ENCODE measurements at regions not wholly inside any gene's neighbourhood (a gene's known extent, or its start where the extent isn't known, plus 50 kb on each side); places are given as distances from the start of the nearest gene placed in this dataset.
A peak's percentile ranks its signal among the peaks of the same experiment; 100 is the strongest.

DNA sequence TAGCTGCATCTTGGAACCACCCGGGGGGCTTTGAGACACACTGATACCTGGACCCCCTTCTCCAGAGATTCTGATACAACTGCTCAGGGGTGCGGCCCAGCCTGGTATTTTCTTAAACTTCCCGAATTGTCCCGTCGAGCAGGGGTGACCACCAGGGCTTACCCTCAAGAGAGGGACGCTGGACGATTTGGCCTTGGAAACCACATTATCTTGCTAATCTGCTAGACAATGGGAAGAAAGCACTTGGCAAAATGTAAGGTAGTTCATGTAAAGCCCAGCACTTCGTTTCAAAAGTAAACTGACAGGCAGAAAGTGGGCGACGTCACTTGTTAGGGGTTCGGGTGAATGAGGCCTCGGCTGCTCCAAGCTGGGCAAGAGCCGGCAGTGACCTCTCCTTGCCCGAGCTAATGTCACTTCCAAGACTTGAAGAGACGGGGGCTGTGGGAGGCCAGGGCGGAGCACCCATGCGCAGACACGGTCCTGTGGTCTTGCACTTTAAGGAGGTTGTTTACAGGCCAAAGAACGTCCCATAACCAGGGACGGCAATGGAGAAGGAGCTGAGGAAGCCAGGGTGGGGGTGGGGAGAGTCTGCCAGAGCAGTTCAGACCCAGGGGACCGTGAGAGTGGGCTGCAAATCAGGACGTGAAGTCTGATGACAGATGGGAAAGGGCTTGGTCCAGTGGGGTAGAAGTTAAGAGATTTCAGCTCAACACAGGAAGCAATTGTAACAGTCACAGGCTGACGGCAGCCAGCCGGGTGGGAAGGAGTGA is 152.7 kb upstream of the GSE1 start:
- no peak for DNase-seq (ENCODE audit: low read depth)

DNA sequence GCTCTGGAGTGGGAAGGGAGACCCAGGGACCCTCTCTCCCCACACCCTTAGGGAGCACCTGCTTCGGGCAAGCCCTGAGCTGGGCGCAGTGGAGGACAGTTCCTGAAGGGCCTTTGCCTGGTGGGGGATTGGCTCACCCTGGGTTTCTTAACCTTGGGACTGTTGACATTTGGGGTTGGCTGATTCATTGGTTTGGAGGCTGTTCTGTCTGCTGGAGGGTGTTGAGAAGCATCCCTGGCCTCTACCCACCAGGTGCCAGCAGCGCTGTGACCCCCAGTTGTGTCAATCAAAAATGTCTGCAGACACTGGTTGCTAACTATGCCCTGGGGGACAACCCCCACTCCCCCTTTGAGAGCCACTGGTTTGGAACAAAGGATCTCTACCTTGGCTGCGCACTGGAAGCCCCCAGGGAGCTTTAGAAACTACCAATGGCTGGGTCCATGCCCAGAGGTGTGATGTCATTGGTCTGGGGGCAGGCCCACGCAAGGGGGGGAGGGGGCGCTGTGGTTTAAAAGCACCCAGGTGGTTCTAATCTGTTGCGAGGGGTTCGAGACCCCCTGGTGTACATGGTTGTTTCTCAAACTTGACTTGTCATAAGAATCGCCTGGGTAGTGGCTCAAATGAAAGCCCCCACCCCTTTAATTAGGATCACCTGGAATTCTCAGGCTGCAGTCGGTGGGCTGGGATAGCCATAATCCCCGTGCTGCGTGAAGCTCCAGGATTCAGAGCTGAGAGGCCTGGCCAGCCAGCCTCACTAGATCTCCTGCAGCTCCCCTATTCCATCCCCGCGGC is 151.9 kb upstream of the GSE1 start:
- no peak for DNase-seq (ENCODE audit: low read depth)

DNA sequence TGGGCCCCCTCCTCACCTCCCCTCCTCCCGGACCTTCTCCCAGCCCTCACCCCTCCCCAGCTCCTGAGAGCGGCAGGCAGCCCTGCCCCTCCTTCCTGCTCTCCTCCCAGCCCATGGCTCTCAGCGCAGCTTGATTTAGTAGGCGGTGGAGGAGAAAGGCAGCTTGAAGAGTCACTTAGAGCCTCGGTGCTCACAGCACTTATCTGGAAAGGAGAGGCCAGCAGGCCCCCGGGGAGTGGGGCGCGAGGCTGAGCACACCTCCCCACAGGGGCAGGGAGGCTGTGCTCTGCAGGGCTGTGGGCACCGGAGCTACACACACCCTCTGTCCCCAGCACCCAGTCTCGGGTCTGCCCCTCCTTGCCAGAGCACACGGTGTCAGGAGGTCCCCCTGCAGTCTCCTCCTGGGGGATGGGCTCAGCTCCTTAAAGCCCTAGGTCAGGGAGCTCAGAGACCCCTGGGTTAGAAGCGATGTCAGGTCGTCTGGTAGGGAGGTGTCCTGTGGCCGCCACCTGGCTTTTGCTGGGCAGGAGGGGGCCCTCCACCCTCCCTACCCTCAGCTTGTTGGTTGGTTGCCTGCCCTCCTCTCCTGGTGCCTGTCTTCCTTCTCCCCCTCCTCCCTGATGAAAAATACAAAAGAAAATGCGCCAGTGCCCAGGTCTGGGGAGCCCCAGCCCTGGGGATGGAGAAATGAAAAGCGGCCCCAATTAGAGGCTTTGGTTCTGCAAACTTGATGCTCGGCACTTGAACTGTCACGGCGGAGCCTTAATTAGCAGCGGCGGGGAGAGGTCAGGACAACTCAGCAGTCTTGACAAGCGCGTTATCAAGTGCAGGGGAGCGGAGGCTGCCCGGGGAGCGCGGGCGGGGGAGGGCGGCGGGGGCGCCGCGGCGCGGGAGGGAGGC is 151.1 kb upstream of the GSE1 start:
- DNase-seq (ENCODE audit: low read depth), result no peak

DNA sequence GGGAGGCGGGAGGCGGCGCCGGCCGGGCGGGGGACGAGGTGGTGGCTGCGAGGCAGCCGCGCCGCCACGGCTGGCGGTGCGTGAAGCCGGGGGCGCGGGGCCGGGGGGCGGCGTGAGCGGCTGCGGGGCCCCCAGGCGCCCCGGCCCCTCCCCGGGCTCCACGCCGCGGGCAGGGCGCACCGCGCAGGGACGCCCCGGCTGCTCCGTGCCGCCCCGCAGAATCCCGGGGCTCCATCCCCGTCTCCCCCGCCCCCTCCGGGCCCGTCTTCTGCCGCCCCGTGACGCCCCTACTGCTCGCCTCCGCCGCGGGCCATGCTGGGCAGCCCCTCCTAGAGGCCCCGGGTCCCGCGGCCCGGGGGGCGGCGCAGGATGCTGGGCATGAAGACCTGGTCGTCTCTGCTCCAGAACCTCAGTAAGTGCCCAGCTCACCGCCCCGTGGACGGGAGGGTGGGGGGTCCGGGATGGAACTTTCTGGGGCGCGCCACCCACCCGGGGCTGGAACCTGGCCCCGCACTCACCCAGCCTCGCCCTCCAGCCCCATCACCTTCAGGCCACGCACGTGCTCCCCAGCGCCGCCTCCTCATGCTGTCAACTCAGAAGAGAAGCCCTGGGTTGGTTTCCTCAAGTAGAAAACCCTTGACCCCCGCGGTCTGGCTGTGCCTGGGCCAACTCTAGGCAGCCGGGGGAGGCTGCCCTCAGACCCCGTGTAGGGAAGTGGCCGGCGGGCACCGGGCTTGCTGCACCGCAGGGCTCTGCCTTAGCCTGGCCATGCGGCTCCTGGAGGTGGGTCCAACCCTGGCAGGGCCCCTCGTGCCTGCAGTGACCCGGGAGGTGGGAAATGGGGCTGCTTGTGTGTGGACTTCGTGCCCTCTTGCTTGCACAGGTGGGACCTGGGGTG is 150.2 kb upstream of the GSE1 start:
- no peak for DNase-seq (ENCODE audit: low read depth)

GRCh38 chr16:85463672-85464382 is 149.3 kb upstream of the GSE1 start:
- DNase-seq (ENCODE audit: low read depth), result no peak

GRCh38 chr16:85464383-85465305 is 148.5 kb upstream of the GSE1 start:
- no peak for DNase-seq (ENCODE audit: low read depth)

DNA sequence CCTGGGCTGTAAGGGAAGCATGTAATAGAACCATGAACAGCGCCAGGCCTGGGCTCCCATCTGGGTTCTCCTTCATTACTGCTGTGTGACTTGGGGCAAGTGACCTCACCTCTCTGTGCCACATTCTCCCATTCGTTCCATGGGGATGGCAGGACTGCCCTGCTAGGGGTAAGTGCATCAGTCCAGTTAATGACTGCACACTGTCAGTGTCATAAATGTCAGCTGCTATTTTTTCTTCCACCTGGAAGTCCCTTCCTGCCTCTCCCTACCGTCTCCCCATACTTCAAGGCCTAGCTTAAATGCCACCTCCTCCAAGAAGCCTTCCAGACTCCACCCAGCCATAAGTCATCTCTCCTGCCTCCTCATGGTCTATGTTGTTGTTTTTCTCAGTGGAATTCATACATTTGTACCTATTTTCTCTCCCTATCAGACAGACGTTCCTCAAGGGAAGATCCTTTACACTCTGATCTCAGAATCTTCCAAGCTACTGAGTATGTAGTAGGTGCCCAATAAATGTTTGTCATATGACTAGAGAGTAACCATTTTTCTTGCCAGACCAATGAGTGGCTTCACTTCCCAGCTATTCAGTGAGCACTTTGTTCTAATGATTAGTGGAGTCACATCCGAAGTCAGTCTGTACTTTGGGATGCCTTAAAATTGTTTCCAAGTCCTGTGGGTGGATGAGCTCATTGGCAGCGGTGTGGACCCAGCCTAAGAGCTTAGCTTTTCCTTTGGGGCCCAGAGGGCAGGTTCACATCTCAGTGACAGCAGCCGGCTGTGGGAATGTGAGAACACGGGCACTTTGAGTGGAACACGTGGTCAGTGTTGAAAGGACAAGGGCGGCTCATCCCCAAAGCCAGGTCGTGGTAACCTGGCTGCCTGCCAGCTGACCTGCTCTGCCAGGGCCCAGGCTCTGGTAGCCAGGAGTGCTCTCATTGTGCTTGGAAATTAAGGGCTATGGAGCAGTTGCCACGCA is 147.5 kb upstream of the GSE1 start:
- DNase-seq (ENCODE audit: low read depth), result peak; percentile 26

DNA sequence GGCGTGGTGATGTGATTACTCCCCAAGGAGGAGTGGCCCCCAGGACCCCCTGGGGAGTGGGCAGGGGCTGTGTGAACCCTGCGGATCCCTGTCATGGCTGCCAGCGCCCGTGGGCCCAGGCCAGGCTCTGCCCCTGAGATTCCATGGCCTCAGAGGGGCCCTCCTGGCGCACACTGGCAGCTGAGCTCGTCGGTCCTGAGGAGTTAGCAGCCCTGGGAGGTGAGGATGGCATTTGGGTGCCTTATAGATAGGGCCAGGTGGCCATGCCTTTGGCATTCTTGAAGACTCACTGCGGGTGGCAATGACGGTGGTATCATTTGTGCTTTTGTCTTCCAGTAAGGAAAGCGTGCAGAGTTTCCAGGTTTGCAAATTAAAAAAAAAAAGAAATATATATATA is 146.8 kb upstream of the GSE1 start:
- DNase-seq (ENCODE audit: low read depth), result no peak

DNA sequence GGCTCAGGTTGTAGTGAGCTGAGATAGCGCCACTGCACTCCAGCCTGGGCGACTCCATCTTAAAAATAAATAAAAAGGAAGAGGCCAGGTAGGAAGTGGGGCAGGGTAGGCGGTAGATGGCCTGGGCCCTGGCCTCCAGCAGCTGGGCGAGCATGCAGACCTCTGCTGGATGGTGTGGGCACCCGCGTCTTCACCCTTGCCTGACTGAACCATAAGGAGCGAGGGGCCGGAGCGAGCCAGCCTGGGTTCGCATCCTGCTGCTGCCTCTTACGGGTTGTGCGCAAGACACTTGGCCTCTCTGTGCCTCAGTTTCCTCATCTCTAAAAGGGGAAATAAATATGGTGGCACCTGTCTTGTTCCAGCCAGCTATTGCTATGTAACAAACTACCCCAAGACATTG is 146.1 kb upstream of the GSE1 start:
- no peak for DNase-seq (ENCODE audit: low read depth)

DNA sequence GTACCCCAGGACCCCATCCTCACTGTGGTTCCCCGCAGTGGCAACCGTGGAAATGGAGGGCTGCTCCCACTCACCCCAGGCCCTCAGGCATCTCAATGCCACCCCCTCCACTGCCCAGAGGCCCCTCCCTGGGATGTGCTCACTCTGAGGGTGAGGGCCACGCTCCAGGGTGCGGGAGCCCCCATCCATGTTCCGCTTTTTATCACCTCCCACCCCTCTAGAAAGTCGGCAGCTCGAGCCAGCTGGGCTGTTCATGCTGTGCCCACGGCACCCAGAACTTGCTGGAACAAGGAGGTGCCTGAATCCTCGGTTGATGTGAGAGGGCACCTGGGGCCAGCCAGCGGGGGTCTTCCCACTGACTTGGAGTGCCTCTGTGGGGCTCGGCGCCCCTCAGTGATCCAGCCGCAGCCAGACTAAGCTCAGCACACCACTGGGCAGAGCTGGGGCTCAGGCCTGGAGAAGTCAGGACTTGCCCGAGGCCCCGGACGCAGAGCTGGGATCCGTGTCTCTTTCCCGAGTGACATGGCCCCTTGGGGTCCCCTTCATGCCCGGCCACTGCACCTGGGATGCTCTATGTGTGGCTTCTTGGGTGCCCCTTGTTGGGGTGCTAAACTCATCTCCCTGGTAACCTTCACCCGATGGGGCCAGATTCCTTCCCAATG is 143.1 kb upstream of the GSE1 start:
- no peak for DNase-seq (ENCODE audit: low read depth)

GRCh38 chr16:85470873-85471272 is 142.2 kb upstream of the GSE1 start:
- DNase-seq (ENCODE audit: low read depth), result no peak

- DNase-seq (ENCODE audit: low read depth), result no peak
Measured at GRCh38 chr16:85471469-85472431, 141.4 kb upstream of the GSE1 start.

DNA sequence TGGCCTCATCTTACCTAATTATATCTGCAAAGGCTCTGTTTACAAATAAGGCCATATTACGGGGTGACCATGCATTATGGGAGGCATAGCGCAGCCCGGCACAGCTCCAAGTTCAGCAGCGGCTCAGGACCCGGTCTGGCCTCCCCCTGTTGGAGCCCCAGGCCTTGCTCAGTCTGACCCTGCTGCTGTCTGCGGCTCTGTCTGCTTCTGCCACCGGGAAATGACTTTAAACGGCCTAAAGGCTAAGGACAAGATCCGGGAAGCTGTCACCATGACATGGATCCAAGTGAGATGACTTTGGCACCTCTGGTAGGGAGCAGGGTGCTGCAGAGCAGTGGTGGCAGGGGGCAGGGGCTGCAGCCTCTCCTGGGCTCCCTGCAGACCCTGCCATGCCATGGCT is 140.6 kb upstream of the GSE1 start:
- DNase-seq (ENCODE audit: low read depth), result no peak

DNA sequence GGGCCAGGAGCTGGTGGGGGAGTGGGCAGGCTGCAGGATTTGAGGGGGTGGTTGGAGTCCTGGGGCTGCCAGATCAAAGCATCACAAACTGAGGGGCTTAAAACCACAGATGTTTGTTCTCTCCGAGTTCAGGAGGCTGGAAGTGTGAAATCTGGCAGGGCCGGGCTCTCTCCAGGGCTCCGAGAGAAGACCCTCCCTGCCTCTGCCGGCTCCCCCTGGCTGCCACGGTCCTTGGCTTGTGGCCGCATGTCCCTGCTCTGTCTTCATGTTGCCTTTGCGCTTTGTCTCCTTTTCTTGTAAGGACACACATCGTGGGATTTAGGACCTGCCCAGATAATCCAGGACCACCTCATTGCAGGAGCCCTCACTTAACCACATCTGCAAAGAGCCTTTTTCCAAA is 139.8 kb upstream of the GSE1 start:
- no peak for DNase-seq (ENCODE audit: low read depth)

DNA sequence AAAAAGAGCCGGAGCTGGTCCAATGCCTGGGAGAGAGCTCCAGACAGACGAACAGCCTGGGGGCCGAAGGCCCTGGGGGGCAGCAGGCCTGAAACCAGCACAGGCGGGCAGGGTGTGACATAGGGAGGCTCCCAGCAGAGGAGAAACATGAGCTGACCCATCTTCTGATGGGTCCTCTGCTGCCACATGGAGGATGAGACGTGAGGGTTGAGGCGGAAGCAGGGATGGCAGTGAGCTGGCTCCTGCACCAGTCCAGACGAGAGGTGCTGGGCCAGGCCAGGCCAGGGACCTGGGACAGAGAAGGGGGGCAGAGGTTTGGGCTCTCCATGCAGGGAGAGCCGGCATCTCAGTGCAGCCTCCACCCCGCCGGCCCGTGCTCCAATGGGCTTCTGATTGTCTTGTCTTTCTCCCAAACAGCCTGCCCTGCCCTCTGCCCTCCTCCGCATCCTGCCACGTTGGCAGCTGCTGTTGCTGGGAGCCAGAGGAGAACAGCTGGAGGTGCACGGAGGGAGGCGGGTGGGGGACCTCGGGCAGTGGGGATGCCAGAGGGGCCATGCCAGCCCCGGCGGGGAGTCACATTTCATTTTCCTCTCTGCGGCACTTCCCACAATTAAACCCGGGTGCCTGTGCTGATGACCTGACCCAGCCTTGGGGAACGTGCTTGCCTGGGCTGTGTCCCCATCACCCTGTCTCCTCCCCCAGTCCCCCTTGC is 139.1 kb upstream of the GSE1 start:
- no peak for DNase-seq (ENCODE audit: low read depth)

GRCh38 chr16:85474621-85475217 is 138.4 kb upstream of the GSE1 start:
- no peak for DNase-seq (ENCODE audit: low read depth)

Measured in fibroblast of the conjunctiva (primary cell).